KBM-7 (cell line): ENCODE measurements at regions not wholly inside any gene's neighbourhood (a gene's known extent, or its start where the extent isn't known, plus 50 kb on each side); places are given as distances from the start of the nearest gene placed in this dataset.
"Not testable (repeated sequence)": the region's sequence is repeated elsewhere in the genome, so short reads cannot be mapped to it uniquely, and the experiment has no call there.

Experiments used
- DNase-seq: peaks from one replicate; pipeline ENCODE4 v3.0.0-alpha.2; 2015
- in situ Hi-C: fragments of 300-500 bp; cut with MboI; formaldehyde crosslinking; loops from 2 replicates; pipeline ENCODE4 v1.14.3; 2020; ENCODE audit warnings: low sequenced_read_pairs, low pct_unique_long_range_greater_than_20kb, mixed read lengths

GRCh38 chr7:42730586-42730985, 181.3 kb downstream of the C7orf25 start:
- in situ Hi-C loops, result no loop called here

GRCh38 chr7:42729053-42729765, 182.7 kb downstream of the C7orf25 start:
- in situ Hi-C loops, result no loop called here
- DNase-seq, result no peak

More at GRCh38 chr7:42730586-42730985, 181.3 kb downstream of the C7orf25 start:
- DNase-seq, result no peak

- no peak for DNase-seq
- in situ Hi-C loops, result no loop called here
These were observed 184.4 kb downstream of the C7orf25 start for GRCh38 chr7:42727451-42727850.

DNA sequence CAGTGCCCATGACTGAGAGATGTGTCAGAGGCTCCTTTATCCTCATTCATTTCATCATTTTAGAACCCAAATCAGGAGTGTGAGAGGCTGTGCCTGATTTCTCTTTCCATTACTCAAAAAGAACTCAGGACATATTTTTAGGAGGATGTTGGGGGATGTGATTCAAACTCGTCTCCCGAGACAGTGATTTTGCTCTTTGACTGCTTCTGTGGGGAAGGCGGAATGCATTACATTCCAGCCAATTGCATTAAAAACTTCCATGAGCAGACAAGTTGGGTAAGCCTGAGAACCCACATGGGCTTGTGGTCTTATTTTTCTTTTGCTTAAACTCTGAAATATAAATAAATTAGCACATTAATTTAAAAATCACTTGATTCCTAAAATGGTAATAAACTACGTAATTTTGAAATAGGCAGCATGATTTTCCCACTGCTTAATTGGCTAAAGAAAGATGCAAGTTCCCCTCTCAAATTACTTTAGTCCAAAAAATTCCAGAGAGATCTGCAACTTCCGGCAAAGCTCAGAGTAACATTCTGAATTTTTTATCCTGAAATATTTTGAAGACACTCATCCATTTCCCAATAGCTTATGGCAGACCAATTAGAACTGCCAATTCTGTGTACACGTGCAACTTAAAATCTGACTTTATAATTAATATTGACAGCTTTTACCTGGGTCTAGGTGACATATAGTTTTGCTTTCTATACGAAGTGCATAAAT, 185.6 kb downstream of the C7orf25 start:
- in situ Hi-C loops, result no loop called here
- DNase-seq, result no peak

GRCh38 chr7:42722716-42723115, 189.2 kb downstream of the C7orf25 start:
- in situ Hi-C loops, result no loop called here
- no peak for DNase-seq

GRCh38 chr7:42722198-42722597, 189.7 kb downstream of the C7orf25 start:
- in situ Hi-C loops, result no loop called here
- no peak for DNase-seq

DNA sequence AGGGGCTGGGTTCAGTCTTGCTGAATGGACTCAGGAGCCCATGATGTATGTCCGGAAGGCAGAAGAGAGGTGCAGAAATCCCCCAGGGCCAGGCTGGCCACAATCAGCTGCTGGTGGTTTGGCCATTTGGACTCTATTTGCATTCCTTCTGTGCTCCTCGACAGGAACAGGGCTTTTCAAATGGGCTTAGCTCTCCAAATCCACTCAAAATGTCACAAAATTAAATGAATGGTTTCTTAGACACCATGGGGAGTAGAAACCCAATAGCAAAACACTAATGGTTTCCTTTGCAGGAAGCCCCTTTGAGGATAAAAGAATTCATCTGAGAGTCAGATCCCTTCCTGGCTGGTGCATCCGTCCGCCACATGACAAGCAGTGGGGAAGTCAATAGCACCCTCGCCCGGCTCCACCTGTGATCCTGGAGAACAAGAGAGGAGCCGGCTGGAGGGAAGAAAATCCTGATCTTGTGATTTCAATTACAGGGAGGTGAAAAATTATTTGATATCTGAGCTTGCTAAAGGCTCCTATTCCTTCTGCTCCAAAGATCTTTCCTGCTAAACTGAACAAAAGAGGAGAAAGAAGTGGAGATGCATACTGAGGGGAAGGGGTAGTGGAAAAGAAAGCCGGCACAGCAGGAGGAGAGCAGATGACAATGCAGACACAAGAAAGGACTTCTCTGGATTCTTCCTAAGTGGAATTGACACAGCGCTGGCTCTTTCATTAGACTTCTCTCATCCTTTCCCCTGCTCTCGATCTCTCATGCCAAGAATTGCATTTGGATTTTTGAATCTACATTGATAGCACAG, 190.7 kb downstream of the C7orf25 start:
- in situ Hi-C loops, result no loop called here
- no peak for DNase-seq

DNA sequence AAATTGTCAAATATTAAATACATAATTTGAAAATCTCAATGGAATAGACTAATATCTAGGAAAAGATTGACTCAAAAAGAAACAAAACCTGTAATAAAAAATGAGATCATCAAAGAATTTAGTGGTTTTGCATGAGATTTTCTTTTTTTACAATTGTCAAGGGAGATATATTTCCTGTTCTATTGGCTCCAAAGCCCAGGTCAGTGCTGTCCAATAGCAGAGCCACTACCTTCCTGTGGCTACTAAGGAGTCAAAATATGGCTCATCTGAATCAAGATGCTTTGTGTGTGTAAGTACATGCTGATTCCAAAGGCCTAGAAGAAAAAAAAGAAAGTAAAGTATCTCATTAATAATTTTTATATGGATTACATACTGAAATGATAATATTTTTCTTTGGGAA, 191.9 kb downstream of the C7orf25 start:
- DNase-seq, result no peak
- in situ Hi-C loops, result no loop called here

DNA sequence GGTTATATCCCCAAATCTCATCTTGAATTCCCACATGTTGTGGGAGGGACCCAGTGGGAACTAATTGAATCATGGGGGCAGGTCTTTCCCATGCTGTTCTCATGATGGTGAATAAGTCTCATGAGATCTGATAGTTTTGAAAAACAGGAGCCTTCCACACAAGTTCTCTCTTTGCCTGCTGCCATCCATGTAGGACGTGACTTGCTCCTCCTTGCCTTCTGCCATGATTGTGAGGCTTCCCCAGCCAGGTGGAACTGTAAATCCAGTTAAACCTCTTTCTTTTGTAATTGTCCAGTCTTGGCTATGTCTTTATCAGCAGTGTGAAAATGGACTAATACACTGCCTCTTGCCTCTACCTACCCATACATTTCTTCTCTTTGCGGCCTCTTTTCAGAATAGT, 193.4 kb downstream of the C7orf25 start:
- DNase-seq, in situ Hi-C loops: not testable (repeated sequence)

GRCh38 chr7:42714356-42714755, 197.5 kb downstream of the C7orf25 start:
- in situ Hi-C loops, result no loop called here
- DNase-seq, result no peak

- no peak for DNase-seq
- in situ Hi-C loops, result no loop called here
These were observed 202.6 kb downstream of the C7orf25 start for GRCh38 chr7:42709284-42709683.

DNA sequence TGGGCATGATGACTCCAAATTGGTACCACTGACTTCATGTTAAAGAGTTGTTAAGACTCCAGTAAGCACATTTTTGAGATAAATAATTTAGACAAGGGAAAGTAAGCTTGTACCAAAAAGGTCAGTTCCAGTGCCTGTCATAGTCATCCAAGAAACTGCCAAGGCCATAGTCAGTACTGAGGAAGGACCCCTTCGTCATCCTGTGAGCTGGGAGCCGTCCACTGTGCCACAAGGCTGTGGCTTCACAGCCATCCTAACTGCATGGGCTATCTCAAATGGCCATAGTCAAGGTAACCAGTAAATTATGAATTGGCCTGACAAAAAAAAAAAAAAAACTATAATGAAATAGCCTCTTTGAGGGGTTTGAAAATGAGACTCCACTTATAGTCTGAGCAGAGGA, 207.2 kb downstream of the C7orf25 start:
- no peak for DNase-seq
- in situ Hi-C loops, result no loop called here

- no peak for DNase-seq
- in situ Hi-C loops, result no loop called here
These were observed 209.2 kb downstream of the C7orf25 start for GRCh38 chr7:42702647-42703046.

- no peak for DNase-seq
- in situ Hi-C loops, result no loop called here
These were observed 211.2 kb downstream of the C7orf25 start for GRCh38 chr7:42700406-42701327.

GRCh38 chr7:42699380-42700178, 212.3 kb downstream of the C7orf25 start:
- no peak for DNase-seq
- in situ Hi-C loops, result no loop called here

DNA sequence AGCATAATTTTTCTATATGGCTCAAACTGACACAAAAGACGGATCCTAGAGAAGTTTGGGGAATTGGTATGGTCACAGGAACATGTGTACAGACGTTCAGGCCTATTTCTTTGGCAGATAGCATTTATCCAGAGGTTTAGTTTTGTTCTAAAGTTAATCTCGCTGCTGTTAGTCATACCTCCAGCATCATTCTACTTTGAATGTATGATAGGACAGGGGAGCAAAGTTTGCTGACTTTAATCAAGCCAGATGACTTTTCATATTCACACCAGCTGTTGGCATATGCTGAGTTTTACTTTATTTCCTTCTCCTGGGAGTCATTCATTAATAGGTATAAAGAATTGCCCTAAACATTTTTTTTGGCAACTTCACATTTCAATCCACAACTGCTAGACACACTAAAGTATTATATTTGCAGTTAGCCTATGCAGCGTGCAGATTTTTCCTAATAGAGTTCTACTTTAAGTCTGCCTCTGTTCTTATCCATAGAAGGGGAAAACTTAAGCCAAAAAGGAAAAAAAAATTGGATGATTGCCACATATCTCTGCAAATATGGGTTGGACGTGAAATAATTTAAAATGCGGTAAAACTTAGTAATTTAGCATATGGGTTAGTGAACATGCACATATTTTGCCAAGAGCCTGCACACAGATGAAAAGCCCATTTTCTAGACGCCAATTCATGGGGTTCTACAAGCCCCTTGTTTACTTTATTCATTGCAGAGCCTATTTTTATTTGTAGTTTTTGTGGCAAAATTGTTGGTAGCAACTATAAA, 213.1 kb downstream of the C7orf25 start:
- in situ Hi-C loops, result no loop called here
- no peak for DNase-seq

- no peak for DNase-seq
- in situ Hi-C loops, result no loop called here
These were observed 216.9 kb downstream of the C7orf25 start for GRCh38 chr7:42694894-42695507.
